Fibroblast of pulmonary artery (primary cell): ENCODE measurements at regions not wholly inside any gene's neighbourhood (a gene's known extent, or its start where the extent isn't known, plus 50 kb on each side); places are given as distances from the start of the nearest gene placed in this dataset.
A peak's percentile ranks its signal among the peaks of the same experiment; 100 is the strongest.
"Not testable (repeated sequence)": the region's sequence is repeated elsewhere in the genome, so short reads cannot be mapped to it uniquely, and the experiment has no call there.

Experiments
- DNase-seq: peaks from one replicate; pipeline ENCODE4 v3.0.0-alpha.2; 2010; ENCODE audit warnings: low read depth
- H3K4me3 ChIP-seq: replicated peaks from 2 replicates; pipeline ENCODE4 v1.5.1; 2011; ENCODE audit warnings: low read depth, mild to moderate bottlenecking, control low read depth, low read length, moderate library complexity
- TF ChIP-seq, protein P1 (sequence below): IDR thresholded peaks from 2 replicates; pipeline ENCODE4 v1.5.1; 2011; ENCODE audit warnings: mild to moderate bottlenecking, control low read depth, low read length, inconsistent platforms; ENCODE audit errors: missing control alignments

GRCh38 chr4:149910177-149910576 lies 94.5 kb upstream of the IQCM start:
- TF ChIP-seq, protein P1, sequence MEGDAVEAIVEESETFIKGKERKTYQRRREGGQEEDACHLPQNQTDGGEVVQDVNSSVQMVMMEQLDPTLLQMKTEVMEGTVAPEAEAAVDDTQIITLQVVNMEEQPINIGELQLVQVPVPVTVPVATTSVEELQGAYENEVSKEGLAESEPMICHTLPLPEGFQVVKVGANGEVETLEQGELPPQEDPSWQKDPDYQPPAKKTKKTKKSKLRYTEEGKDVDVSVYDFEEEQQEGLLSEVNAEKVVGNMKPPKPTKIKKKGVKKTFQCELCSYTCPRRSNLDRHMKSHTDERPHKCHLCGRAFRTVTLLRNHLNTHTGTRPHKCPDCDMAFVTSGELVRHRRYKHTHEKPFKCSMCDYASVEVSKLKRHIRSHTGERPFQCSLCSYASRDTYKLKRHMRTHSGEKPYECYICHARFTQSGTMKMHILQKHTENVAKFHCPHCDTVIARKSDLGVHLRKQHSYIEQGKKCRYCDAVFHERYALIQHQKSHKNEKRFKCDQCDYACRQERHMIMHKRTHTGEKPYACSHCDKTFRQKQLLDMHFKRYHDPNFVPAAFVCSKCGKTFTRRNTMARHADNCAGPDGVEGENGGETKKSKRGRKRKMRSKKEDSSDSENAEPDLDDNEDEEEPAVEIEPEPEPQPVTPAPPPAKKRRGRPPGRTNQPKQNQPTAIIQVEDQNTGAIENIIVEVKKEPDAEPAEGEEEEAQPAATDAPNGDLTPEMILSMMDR: no peak
- DNase-seq: no peak
- H3K4me3 ChIP-seq: no peak overlapping the region

DNA sequence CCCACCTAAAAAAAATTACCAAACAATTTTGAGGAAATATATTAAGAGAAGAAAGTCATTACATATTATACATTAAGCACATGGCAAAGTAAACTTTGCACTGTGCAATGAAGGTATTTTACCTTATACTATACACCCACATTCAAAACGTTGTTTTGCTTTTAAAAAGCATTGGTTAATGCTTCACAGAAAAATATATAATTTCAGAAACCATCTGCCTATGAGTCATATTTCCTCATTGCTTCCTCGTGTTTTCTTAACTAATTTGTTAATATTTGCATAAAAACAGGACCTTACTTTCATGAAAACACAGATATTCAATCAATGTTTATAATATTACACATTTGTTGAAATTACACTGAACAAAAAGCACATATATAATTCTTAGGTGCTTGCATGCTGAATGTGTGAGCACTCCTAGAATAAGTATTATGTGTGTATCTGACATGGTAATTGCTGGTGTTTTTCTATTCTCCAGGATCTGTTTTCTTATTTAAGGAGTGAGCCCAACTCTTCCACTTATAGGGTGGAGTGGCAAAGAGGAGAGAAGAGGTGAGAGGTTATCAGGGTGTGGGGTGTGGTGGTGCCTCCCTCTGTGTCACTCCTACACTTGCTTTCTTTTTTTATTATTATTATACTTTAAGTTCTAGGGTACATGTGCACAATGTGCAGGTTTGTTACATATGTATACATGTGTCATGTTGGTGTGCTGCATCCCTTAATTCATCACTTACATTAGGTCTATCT lies 95.1 kb upstream of the IQCM start:
- no peak overlapping the region for H3K4me3 ChIP-seq
- no peak for DNase-seq
- TF ChIP-seq, protein P1: no peak

- no peak overlapping the region for H3K4me3 ChIP-seq
- no peak for DNase-seq
- TF ChIP-seq, protein P1: no peak
Observed at GRCh38 chr4:149911354-149911753, 95.7 kb upstream of the IQCM start.

GRCh38 chr4:149912000-149912399 lies 96.4 kb upstream of the IQCM start:
- DNase-seq: no peak
- H3K4me3 ChIP-seq: no peak overlapping the region

DNA sequence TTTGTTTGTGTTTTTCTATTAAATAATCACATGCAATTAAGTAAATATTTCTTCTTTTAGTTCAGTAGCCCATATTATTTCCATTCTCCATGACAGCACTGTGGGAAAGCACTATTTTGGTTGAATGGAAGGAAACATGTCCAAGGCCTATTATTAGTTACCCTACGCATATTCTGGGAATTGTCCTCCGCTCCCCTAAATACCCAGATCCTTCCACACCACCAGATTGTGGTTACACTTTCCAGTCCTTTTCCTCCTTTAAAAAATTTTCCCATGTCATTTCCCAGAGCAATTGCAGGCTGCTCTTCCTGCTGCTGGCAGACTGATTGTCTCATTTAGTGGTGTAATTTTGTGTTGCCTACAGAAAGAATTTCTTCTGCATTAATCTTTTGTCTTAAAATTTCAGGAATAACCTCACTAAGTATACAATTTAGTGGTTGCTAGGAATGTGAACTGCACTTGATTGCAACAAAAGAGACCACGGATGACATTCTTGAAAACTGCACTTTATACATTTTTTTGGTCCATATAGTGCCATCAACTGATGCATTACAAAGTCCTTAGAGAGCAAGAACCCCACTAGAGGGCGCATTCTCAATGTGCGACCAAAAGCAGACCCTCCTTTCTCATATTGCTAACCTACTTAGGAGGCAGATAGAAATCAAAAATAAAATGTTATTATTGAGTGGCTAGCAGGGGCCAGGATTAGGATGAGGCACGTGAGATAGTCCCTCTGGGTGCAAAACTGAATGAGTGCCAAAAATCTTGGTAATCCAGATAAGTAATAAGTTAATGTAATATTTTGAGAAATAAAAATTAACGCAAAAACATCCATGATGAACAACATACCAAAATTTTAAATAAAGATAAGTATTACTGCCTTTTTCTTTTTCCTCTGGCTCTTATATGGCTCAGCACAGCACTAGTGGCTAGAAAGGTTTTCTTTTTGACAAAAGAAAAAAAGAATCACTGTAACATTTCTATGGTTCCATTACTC lies 98.8 kb upstream of the IQCM start:
- H3K4me3 ChIP-seq: no peak overlapping the region
- DNase-seq: peak; percentile 70
- TF ChIP-seq, protein P1: peak; percentile 92

More at GRCh38 chr4:149912000-149912399, 96.4 kb upstream of the IQCM start:
- TF ChIP-seq, protein P1: no peak

DNA sequence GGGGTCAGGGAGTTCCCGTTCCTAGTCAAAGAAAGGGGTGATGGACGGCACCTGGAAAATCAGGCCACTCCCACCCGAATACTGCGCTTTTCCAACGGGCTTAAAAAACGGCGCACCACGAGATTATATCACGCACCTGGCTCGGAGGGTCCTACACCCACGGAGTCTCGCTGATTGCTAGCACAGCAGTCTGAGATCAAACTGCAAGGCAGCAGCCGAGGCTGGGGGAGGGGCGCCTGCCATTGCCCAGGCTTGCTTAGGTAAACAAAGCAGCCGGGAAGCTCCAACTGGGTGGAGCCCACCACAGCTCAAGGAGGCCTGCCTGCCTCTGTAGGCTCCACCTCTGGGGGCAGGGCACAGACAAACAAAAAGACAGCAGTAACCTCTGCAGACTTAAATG lies 100.1 kb upstream of the IQCM start:
- H3K4me3 ChIP-seq, DNase-seq: not testable (repeated sequence)

GRCh38 chr4:149923736-149924135 lies 108.1 kb upstream of the IQCM start:
- DNase-seq: no peak
- TF ChIP-seq, protein P1: no peak
- H3K4me3 ChIP-seq: no peak overlapping the region
